GM11168 (cell line): ENCODE measurements at regions not wholly inside any gene's neighbourhood (a gene's known extent, or its start where the extent isn't known, plus 50 kb on each side); places are given as distances from the start of the nearest gene placed in this dataset.

Experiments used
- in situ Hi-C: fragments of 300-500 bp; cut with MboI; formaldehyde crosslinking; loops from one replicate; pipeline ENCODE4 v1.12.0; 2022; ENCODE audit warnings: low sequenced_read_pairs; ENCODE audit not compliant: unreplicated experiment

DNA sequence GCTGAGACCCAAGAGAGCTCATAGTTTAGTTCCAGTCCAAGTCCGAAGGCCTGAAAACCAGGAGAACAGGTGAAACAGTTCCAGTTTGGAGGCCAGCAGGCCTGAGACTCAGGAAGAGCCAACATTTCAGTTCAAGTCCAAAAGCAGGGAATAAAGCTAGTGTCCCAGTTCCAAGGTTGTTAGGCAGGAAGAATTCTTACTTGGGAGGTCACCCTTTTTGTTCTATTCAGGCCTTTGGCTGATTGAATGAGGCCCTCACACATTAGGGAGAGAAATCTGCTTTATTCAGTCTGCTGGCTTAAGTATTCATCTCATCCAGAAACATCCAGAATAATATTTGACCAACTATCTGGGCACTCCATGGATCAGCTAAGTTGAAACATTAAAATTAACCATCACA, 294.6 kb downstream of the PCNX1 start:
- in situ Hi-C loops: no loop called here

DNA sequence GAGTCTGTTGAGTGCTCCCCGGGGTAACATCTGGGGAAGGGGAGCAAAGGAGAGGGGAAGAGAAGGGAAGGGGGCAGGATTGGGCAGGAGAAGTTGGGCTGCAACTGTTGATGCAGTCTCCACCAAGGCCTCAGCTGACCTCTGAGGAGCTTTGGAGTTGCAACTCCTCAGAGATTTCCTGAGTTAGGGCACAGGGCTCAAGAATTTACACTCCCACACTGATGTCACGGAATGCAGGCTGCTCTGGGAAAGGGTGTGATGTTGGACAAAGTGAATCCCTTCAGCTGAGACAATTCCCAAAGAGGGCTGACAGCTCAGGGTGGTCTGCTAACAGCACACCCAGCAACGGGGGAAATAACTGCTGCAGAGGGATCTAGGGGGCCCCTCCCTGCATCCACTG, 295.6 kb downstream of the PCNX1 start:
- in situ Hi-C loops: no loop called here

DNA sequence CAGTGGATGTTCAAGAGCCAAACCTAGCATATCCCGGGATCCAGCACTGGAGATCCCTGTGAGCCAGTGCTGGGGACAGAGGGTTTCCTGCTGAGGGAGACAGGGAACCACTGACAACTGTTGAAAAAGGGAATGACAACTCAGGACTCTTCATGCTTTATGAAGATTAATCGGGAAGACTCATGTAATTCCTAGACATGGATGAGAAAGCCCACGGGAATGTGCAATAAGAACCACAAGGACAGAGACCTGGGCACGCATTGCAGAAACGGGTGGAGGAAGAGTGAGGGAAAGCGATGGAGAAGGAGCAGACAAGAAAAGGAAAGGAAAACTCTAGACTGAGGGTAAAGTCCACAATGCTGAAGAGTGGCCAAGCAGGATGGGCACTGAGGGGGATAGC, 296.0 kb downstream of the PCNX1 start:
- in situ Hi-C loops: no loop called here

DNA sequence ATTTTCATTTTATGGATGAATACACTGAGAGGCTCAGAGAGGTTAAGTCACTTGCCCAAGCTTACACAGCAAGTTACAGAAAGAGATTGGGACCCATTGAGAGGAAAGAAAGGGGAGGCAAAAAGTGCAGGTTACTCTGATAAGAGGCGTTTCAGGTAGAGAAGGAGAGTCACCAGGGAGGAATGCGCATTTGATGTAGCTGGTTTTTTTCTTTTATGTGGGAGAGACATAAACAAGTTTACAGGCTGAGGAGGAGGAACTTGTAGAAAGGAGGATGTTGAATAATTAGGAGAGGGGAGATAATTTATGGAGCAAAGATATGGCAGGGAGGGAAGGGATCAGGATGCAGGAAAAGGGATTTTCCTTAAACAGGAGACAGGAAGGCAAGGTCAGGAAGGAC, 297.0 kb downstream of the PCNX1 start:
- in situ Hi-C loops: no loop called here

DNA sequence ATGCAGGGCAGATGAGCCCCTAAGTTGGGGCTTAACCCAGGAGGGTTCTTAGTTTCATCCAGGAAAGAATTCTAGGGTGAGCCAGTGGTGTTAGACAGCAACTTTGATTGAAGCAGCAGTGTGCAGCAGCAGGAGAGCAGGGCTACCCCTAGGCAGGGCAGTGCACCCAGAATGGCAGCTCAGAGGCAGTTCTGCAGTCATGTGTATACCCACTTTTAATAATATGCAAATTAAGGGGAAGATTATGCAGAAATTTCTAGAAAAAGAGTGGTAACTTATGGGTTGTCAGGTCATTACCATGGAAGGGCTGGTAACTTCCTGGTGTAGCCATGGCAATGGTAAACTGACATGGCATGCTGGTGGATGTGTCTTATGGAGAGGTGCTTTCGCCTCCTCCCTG, 297.5 kb downstream of the PCNX1 start:
- in situ Hi-C loops: no loop called here

DNA sequence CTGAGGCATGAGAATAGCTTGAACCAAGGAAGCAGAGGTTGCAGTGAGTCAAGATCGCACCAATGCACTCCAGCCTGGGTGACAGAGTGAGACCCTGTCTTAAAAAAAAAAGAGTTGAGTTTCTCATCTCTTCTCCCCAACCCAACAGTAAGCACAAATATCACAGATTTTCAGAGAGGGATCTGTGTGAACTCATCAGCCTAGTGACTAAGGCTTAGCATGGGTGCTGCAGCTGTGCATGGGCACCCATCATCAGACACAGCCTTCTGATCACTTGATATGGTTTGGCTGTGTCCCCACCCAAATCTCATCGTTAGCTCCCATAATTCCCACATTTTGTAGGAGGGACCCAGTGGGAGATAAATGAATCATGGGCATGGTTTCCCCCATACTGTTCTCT, 298.9 kb downstream of the PCNX1 start:
- in situ Hi-C loops: no loop called here

DNA sequence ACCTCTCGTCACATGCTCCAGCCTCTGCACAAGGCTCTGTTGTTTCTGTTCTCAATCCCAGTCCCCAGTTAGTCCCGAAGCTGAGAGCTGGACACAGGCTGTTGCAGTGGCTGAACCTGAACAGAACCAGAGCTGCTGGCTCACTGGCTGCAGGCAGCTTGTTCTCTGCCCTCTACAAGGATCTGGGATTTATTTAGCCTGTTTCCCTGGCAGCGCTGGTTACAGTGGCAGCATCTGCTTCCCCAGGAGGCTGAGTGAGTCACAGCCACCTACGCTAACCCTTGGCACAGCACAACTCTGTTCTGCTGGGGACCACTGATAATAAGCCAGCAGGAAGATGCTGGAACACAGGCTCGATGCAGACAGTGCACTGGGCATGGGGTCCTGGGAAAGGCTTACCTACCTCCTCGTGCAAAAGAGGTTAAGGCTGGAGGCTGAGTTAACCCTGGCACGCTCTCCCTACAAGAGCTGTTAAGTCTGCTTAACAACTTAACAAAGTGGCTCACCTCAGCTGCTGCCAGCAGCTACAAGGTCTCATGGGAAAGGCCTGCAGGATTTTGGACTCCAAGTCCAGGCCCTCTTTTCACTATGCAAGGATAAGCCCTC, 299.6 kb downstream of the PCNX1 start:
- in situ Hi-C loops: no loop called here

DNA sequence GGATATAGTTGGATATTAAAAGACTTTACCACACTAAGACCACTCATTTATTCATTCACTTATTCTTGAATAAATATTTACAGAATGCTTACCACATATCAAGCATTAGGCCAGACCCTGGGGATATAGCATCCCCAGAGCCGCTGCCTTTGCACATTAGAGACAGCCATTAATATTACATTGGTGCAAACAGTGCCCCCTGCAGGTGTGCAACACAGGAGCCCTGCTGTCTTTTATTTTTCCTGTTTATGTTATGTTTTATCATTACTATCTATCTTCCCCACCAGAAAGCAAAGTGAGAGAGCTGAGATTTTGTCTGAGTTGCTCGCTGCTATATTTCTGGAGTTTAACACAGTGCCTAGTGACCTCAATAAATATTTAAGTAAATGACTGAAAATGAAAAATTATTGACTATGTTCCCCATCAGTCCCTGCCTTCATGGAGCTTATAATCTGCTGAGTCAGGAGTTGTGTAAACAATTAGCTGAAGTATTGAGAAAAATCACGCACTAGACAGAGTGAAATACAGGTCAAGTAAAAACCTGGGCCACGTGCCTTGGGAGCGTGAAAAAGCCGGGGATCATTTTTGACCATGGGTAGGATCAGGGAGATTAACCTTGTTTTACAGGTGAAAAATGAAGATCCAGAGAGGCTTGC, 301.6 kb downstream of the PCNX1 start:
- in situ Hi-C loops: no loop called here

DNA sequence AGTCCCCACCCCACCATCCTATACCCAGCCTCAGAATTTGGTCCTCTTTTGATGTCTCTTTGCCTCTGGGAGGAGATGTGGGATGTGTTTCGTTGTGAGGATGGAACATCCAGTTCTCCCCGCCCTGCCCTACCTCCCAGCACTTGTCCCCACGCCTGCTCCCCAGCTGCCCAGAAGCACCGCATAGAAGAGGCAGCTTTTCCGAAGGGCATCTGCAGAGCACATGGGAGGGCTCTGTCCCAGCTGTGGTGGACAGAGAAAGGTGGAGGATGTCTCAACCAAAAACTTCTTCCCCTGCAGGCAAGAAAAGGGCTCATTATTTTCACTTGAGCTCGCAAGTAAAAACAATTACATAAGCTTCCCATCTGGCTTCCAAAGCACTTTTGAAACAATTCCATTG, 302.6 kb downstream of the PCNX1 start:
- in situ Hi-C loops: no loop called here

DNA sequence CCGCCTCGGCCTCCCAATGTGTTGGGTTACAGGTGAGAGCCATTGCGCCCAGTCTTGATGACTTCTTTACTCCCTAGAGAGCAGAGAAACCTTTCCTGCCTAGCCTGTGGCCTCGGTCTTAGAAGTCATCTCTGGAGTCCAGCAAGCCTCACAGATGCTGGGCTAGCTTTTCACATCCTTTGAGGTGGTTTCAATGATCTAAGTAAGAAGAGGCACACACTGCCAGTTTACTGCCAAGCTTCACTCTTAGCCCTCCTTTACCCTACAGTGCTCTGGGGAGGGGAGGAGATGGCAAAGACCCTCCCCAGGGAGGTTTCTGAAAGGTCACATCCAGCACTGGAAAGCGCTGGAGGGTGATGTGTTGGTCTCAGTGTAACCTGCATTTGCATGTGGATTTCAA, 304.8 kb downstream of the PCNX1 start:
- in situ Hi-C loops: no loop called here

DNA sequence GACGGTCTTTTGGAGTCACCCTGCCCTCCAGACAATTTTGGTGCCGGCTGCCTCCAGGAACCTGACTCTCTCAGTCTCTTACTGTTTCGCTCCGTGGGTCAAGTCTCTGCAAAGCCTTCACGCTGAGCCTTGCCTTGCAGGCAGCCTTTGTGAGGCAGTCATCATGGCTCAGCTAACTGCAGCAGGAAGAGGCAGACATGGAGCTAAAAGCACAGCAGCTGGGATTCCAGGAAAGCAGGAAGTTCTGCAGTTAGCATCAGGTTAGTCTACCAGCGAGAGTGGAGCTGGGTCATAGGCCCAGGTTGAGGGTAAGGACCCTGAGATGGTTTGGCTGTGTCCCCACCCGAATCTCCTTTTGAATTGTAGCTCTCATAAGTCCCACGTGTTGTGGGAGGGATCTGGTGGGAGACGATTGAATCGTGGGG, 305.4 kb downstream of the PCNX1 start:
- in situ Hi-C loops: no loop called here

DNA sequence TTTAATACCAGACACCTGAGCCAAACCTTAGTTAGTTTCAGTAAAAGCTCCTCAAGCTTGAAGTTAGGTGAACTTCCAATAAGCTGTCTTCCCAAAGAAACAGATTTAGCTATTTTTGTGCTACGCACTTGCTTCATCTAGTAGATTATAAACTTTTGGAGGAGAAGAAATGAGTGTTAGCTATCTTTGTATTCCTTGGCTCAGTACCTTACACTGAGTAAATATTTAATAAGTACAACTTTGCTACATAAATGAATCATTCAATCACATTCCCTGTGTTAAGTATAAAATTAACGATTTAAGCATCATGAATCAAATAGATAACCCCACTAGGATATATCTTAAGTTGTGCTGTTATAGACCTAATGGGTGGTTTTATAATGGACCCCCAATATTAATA, 307.0 kb downstream of the PCNX1 start:
- in situ Hi-C loops: no loop called here

DNA sequence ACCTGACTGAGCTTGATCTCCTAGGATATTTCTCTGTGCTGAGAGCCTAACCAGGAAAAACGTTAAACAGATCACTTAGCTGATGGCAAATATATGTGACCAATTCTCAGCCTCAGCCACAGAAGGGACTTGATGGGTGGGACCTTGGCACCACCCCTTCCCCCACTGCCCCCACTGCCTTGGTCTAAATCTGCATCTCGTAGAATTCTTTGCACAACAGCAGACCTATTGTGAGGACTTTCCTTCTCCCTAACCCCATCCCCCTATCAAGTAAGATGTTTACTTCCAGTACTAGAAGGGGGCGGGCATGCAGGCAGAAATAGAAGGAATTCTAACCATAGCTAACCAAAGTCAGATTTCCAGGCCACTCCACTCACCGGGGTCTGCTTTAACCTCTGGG, 313.2 kb downstream of the PCNX1 start:
- in situ Hi-C loops: no loop called here

DNA sequence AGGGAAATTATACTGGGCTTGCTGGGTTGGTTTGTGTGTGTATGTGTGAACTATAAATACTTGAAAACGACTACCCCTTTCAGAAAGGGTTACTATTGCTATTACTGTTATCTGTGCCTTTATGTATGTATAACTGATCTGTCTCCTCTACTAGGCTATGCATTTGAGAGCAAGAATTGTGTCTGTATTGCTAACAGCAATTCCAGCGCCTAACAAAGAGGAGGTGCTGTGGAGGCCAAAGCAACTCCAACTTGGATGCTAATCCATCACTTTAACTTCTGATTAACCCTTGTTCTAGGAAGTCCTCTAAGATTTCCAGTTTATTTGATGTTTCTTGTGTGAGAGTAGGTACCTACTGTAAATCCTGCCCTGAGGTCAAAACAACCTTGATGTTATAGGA, 313.9 kb downstream of the PCNX1 start:
- in situ Hi-C loops: no loop called here

DNA sequence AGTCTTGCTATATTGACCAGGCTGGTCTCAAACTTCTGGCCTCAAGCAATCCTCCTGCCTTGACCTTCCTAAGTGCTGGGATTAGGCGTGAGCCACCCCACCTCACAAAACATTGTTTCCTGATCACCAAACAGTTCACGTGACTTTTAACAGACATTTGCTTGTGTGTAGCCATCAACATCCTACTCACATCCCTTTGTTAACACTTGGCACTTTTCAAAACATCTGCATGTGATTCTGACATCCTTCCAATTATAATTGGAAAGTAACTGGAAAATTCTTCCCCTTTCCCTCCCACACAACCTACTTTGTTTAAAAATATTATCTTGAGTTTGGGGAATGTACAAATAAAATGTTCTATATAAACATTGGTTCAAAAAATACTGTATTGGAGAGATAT, 317.9 kb downstream of the PCNX1 start:
- in situ Hi-C loops: no loop called here

DNA sequence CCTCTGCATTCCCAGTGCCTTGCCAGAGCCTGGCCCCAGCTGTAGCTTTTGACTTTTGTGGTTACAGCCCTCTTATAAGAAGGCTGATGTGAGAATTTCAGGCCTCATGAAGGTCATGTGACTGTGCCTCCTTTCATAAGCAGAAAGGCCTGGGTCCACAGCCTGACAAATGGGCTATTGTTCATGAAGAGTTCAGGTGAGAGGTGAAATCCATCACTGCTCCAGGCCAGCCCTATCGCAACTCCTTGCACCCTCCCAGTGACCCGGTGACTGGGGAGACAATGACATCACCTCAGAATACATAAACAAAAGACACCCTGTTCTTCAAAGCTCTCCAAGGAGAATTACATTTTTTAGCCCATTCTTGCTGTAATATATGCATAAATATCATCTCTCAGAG, 321.5 kb downstream of the PCNX1 start:
- in situ Hi-C loops: no loop called here

DNA sequence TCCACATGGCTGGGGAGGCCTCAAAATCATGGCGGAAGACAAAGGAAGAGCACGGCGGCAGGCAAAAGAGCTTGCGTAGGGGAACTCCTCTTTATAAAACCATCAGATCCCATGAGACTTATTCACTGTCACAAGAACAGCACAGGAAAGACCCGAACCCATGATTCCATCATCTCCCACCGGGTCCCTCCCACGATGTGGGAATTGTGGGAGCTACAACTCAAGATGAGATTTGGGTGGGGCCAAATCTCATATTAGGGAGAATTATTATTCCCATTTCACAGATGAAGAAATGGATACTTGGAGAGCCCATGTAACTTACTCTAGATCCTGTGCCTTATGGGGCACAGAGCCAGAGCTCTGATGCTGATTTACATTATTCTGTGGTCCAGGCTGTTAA, 322.6 kb downstream of the PCNX1 start:
- in situ Hi-C loops: no loop called here

DNA sequence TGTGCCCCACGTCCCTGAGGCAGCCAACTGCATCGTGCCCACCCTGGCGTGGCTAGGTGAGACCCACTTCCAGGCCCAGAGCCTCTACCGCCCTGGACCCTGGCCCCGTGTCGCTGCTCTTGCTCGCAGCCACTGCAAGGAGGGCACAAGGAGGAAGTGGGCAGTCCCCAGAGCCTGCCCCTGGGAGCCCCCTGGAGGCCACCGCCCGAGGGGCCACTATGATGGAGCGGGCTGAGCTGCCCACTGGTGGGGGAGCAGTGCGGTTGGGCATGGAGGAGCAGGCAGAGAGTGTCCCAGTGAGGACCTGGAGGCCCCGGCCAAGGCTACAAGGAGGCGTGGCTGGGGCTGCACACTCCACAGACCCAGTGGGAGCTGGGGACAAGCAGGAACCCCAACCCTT, 323.6 kb downstream of the PCNX1 start:
- in situ Hi-C loops: no loop called here

DNA sequence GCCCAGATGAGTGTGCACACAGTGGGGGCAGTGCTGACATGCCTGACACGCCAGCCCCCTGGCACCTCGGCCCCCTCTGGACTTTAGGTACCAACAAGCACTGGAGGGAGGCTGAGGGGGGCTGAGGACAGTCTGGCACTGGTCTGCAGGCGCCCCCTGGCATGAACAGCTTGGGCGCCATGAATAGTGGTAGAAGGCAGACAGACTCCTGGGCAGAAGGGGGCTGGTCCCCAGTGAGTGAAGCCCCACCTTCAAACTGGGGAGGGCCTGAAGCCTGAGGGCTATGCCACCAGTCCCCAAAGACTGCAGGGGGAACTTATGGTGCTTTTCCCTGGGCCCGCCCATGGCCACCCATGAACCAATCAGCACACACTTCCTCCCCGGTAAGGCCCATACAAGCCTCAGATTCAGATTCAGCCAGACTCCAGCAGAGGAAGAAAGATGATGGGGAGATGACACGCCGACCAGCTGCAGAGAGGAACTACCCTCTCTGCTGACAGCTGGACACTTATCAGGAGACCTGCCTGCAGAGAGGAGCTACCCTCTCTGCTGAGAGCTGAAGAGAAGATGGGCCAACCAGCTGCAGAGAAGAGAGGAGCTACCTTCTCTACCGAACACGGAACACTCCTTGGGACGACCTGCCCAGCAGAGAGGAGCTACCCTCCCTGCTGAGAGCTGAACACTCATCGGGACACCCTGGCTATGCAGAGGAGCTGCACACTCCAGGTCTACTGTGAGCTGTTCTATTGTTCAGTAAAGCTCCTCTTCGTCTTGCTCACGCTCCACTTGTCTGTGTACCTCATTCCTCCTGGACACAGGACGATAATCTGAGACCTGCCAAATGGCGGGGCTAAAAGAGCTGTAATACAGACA, 324.5 kb downstream of the PCNX1 start:
- in situ Hi-C loops: no loop called here

DNA sequence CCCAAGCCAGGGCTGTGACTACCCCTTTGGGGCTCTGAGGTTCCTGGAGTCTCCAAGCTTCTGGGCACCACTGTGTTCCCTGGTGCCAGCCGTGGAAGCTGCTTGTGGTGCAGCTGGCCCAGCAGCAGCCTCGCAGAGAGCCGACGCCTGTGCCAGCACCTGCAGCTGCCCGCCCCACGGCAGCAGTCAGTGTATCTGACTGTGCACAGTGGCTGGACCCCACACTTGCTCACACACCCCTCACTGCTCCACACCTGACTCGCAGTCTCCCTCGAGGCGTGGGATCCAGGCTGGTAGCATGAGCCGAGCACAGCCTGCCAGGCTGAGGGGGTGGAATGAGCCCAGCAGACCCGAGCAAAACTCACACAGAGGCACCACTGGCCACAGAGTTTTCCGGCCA, 325.2 kb downstream of the PCNX1 start:
- in situ Hi-C loops: no loop called here

DNA sequence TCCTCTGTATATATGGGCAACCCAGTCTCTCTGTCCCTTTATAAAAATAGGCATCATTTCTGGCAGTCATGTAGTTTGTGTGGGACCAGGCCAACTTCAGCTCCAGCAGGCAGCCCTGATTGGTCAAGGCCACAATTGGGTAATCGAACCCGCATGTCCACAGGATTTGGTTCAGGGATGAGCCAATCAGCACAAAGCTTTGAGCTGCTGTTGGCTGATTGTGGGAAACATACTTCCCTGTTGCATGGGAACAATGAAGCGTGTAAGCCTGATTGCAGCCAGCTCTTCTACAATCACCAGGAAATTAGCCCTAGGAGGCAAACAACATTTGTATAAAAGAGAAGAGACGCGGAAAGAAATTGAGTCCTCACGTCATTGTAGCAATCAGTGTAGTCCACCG, 328.6 kb downstream of the PCNX1 start:
- in situ Hi-C loops: no loop called here

DNA sequence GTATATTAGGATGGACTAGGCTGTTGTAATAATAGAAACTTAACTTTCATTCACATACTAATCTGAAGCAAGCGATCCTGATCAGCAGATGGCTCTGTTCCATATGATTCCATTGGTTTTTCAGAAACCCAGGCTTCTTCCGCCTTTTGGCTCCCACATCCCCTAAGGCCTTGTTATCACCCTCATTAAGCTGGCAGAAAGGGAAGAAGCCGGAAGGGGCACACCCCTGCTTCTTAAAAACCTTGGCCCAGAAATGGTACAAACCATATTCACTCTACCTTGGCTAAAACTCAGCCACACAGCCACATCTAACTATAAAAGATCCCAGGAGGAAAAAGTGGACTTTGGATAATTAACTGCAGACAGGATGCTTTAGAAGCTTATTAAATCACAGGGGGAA, 329.2 kb downstream of the PCNX1 start:
- in situ Hi-C loops: no loop called here
